Right atrium auricular region (tissue), 2 donors: ENCODE measurements at regions not wholly inside any gene's neighbourhood (a gene's known extent, or its start where the extent isn't known, plus 50 kb on each side); places are given as distances from the start of the nearest gene placed in this dataset.

Source experiments
- DNase-seq: peaks from one replicate; pipeline ENCODE4 v3.0.0-alpha.2; 2019; ENCODE audit warnings: low spot score
- H3K27ac ChIP-seq, 2 donors: fragments of 200-600 bp; sonication (generic); 1 replicate in 1 of 2; 2 replicates in 1 of 2; pipeline ENCODE4 v1.5.1; 2016 to 2019
- H3K27me3 ChIP-seq, 2 donors: fragments of 200-600 bp; sonication (generic); one replicate each; pipeline versions ENCODE4 v1.5.1 to v1.6.0; 2017 to 2019
- H3K36me3 ChIP-seq: fragments of 200-600 bp; sonication (generic); one replicate; pipeline ENCODE4 v1.5.1; 2016
- H3K4me1 ChIP-seq, 2 donors: fragments of 200-600 bp; sonication (generic); one replicate each; pipeline versions ENCODE4 v1.5.1 to v1.6.0; 2017 to 2019
- H3K4me3 ChIP-seq, 2 donors: fragments of 200-600 bp; sonication (generic); 1 replicate in 1 of 2; 2 replicates in 1 of 2; pipeline ENCODE4 v1.5.1; 2017 to 2019; ENCODE audit warnings: mild to moderate bottlenecking in 1 of 2, moderate library complexity in 1 of 2
- H3K9me3 ChIP-seq, 2 donors: fragments of 200-600 bp; sonication (generic); one replicate each; pipeline ENCODE4 v1.5.1; 2019
- CTCF ChIP-seq, 2 donors: fragments of 200-600 bp; sonication (generic); IDR thresholded peaks; one replicate each; pipeline ENCODE4 v1.5.1; 2019; ENCODE audit warnings: antibody characterized with exemption in 2 of 2

- no peak for TF ChIP-seq CTCF (IDR thresholded peaks at IDR 0.05)
- Histone ChIP-seq H3K4me1 (no peaks in the 10 kb centered on the region), H3K36me3 (no peaks in the 10 kb centered on the region), H3K9me3 (no peaks in the 10 kb centered on the region), H3K27ac (no peak overlapping the region), H3K4me3 (no peak overlapping the region), H3K27me3 (no peaks in the 10 kb centered on the region)
- DNase-seq = no peak
These were observed 298.3 kb upstream of the AGA start for GRCh38 chr4:177740563-177740962.

- H3K4me1 ChIP-seq = no peaks in the 10 kb centered on the region
- no peaks in the 10 kb centered on the region for H3K9me3 ChIP-seq
- H3K27ac ChIP-seq = no peak overlapping the region
- no peaks in the 10 kb centered on the region for H3K36me3 ChIP-seq
- no peak for DNase-seq
- H3K27me3 ChIP-seq = no peaks in the 10 kb centered on the region
- TF ChIP-seq CTCF (IDR thresholded peaks at IDR 0.05) = no peak
- no peak overlapping the region for H3K4me3 ChIP-seq
These were observed 317.5 kb upstream of the AGA start for GRCh38 chr4:177759729-177760128.

GRCh38 chr4:177761692-177762091 lies 319.5 kb upstream of the AGA start:
- TF ChIP-seq CTCF (IDR thresholded peaks at IDR 0.05) = no peak

GRCh38 chr4:177769155-177769554 lies 326.9 kb upstream of the AGA start:
- TF ChIP-seq CTCF (IDR thresholded peaks at IDR 0.05) = no peak
- no peak overlapping the region for H3K27ac ChIP-seq
- no peaks in the 10 kb centered on the region for H3K27me3 ChIP-seq
- H3K9me3 ChIP-seq = no peaks in the 10 kb centered on the region
- DNase-seq = no peak
- H3K36me3 ChIP-seq = no peaks in the 10 kb centered on the region
- no peaks in the 10 kb centered on the region for H3K4me1 ChIP-seq
- no peak overlapping the region for H3K4me3 ChIP-seq

More at GRCh38 chr4:177761692-177762091, 319.5 kb upstream of the AGA start:
- no peaks in the 10 kb centered on the region for H3K36me3 ChIP-seq
- no peak overlapping the region for H3K27ac ChIP-seq
- H3K9me3 ChIP-seq = no peaks in the 10 kb centered on the region
- H3K4me3 ChIP-seq = no peak overlapping the region
- DNase-seq = no peak
- no peaks in the 10 kb centered on the region for H3K27me3 ChIP-seq
- H3K4me1 ChIP-seq = no peaks in the 10 kb centered on the region

- Histone ChIP-seq H3K36me3 (no peaks in the 10 kb centered on the region), H3K4me1 (no peaks in the 10 kb centered on the region), H3K27me3 (no peaks in the 10 kb centered on the region), H3K4me3 (no peak overlapping the region), H3K27ac (no peak overlapping the region), H3K9me3 (no peaks in the 10 kb centered on the region)
- TF ChIP-seq CTCF (IDR thresholded peaks at IDR 0.05) = no peak
- DNase-seq = no peak
These were observed 328.5 kb upstream of the AGA start for GRCh38 chr4:177770776-177771175.

GRCh38 chr4:177771645-177772044 lies 329.4 kb upstream of the AGA start:
- Histone ChIP-seq H3K9me3 (no peaks in the 10 kb centered on the region), H3K4me3 (no peak overlapping the region), H3K27ac (no peak overlapping the region), H3K4me1 (no peaks in the 10 kb centered on the region), H3K27me3 (no peaks in the 10 kb centered on the region), H3K36me3 (no peaks in the 10 kb centered on the region)
- TF ChIP-seq CTCF (IDR thresholded peaks at IDR 0.05) = no peak
- no peak for DNase-seq
